Glutamatergic neuron (in vitro differentiated cells): ENCODE measurements at regions not wholly inside any gene's neighbourhood (a gene's known extent, or its start where the extent isn't known, plus 50 kb on each side); places are given as distances from the start of the nearest gene placed in this dataset.

Experiments
- DNase-seq: peaks from one replicate; pipeline ENCODE4 v3.0.0; 2022
- H3K27ac Mint-ChIP-seq: one replicate; pipeline ENCODE4 v1.8.0; 2020; ENCODE audit warnings: mild to moderate bottlenecking, mixed read lengths, inconsistent platforms; ENCODE audit not compliant: unreplicated experiment
- H3K27me3 Mint-ChIP-seq: one replicate; pipeline ENCODE4 v1.8.0; 2020; ENCODE audit warnings: mild to moderate bottlenecking, moderate library complexity, mixed read lengths, inconsistent platforms; ENCODE audit not compliant: unreplicated experiment
- H3K36me3 Mint-ChIP-seq: one replicate; pipeline ENCODE4 v1.8.0; 2020; ENCODE audit warnings: mild to moderate bottlenecking, mixed read lengths, inconsistent platforms; ENCODE audit not compliant: unreplicated experiment
- H3K4me1 Mint-ChIP-seq: one replicate; pipeline ENCODE4 v1.8.0; 2020; ENCODE audit warnings: mild to moderate bottlenecking, low read depth, mixed read lengths, inconsistent platforms; ENCODE audit not compliant: unreplicated experiment
- H3K4me3 Mint-ChIP-seq: one replicate; pipeline ENCODE4 v1.8.0; 2020; ENCODE audit warnings: mild to moderate bottlenecking, mixed read lengths, inconsistent platforms; ENCODE audit not compliant: unreplicated experiment
- H3K9me3 Mint-ChIP-seq: one replicate; pipeline ENCODE4 v1.8.0; 2020; ENCODE audit warnings: mild to moderate bottlenecking, moderate library complexity, mixed read lengths, inconsistent platforms; ENCODE audit not compliant: unreplicated experiment
- CTCF ChIP-seq: fragments of 200-600 bp; sonication (generic); IDR thresholded peaks from one replicate; pipeline ENCODE4 v1.5.0; 2021; ENCODE audit not compliant: partially characterized antibody, unreplicated experiment

GRCh38 chr3:154887869-154888268 is 192.2 kb upstream of the MME start:
- H3K9me3 Mint-ChIP-seq: no peaks in the 10 kb centered on the region
- no peak for DNase-seq
- no peak overlapping the region for H3K27ac Mint-ChIP-seq
- no peaks in the 10 kb centered on the region for H3K27me3 Mint-ChIP-seq
- no peaks in the 10 kb centered on the region for H3K4me1 Mint-ChIP-seq
- H3K4me3 Mint-ChIP-seq: no peak overlapping the region
- no peak for TF ChIP-seq CTCF
- no peaks in the 10 kb centered on the region for H3K36me3 Mint-ChIP-seq

- Mint-ChIP-seq H3K4me3 (no peak overlapping the region), H3K27ac (no peak overlapping the region)
Observed at GRCh38 chr3:154886437-154886836, 193.7 kb upstream of the MME start.

DNA sequence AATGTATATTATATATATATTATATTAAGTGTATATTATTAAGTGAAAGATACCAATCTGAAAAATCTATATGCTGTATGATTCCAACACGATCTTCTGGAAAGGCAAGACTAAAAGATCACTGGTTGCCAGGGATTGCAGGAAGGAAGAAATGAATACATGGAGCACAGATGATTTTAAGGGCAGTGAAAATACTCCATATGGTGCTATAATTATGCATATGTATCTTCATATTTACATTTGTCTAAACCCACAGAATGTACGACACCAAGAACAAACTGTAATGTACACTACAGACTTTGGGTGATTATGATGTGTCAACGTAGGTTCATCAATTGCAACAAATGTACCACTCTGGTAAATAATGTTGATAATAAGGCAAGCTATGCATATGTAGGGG is 194.7 kb upstream of the MME start:
- no peak for DNase-seq
- no peak for TF ChIP-seq CTCF
- Mint-ChIP-seq H3K9me3 (no peaks in the 10 kb centered on the region), H3K4me3 (no peak overlapping the region), H3K36me3 (no peaks in the 10 kb centered on the region), H3K4me1 (no peaks in the 10 kb centered on the region), H3K27ac (no peak overlapping the region), H3K27me3 (no peaks in the 10 kb centered on the region)

More at GRCh38 chr3:154886437-154886836, 193.7 kb upstream of the MME start:
- TF ChIP-seq CTCF: no peak
- H3K27me3 Mint-ChIP-seq: no peaks in the 10 kb centered on the region
- H3K4me1 Mint-ChIP-seq: no peaks in the 10 kb centered on the region
- no peaks in the 10 kb centered on the region for H3K9me3 Mint-ChIP-seq
- no peak for DNase-seq
- no peaks in the 10 kb centered on the region for H3K36me3 Mint-ChIP-seq

DNA sequence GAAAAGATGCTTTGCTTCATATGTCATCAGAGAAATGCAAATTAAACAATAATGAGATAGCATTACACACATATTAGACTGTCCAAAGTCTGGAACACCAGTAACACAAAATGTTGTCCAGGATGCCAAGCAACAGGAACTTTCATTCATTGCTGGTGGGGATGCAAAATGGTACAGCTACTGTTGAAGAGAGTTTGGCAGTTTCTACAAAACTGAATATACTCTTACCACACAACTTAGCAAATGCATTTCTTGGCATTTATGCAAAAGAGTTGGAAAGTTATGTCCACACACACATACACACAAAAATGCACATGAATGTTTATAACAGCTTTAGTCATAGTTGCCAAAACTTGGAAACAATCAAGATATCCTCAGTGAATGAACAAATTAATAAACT is 195.2 kb upstream of the MME start:
- Mint-ChIP-seq H3K4me3 (no peak overlapping the region), H3K36me3 (no peaks in the 10 kb centered on the region), H3K9me3 (no peaks in the 10 kb centered on the region), H3K4me1 (no peaks in the 10 kb centered on the region), H3K27me3 (no peaks in the 10 kb centered on the region), H3K27ac (no peak overlapping the region)
- TF ChIP-seq CTCF: no peak
- no peak for DNase-seq

- no peak overlapping the region for H3K4me3 Mint-ChIP-seq
- no peak for DNase-seq
- TF ChIP-seq CTCF: no peak
- H3K9me3 Mint-ChIP-seq: peaks cover 2% of the 10 kb centered on the region
- peaks cover 3% of the 10 kb centered on the region for H3K4me1 Mint-ChIP-seq
- no peak overlapping the region for H3K27ac Mint-ChIP-seq
- no peaks in the 10 kb centered on the region for H3K36me3 Mint-ChIP-seq
- H3K27me3 Mint-ChIP-seq: peaks cover 2% of the 10 kb centered on the region
Observed at GRCh38 chr3:154875142-154875541, 205.0 kb upstream of the MME start.
